ENCODE measurements at regions not wholly inside any gene's neighbourhood (a gene's known extent, or its start where the extent isn't known, plus 50 kb on each side); places are given as distances from the start of the nearest gene placed in this dataset.

- no peak overlapping the region for H4K12ac ChIP-seq (ENCODE audit: low read depth, low read length)
- no peaks in the 10 kb centered on the region for H3K27me3 ChIP-seq (ENCODE audit: insufficient read depth, low read length)
- H3K9me3 ChIP-seq (ENCODE audit: insufficient read depth, low read depth, low read length), result no peaks in the 10 kb centered on the region
- no CpG with 5 or more reads among the region's 6 CpGs for WGBS (ENCODE audit: extremely low coverage, insufficient coverage, insufficient read length)
- no peak overlapping the region for H4K91ac ChIP-seq (ENCODE audit: low read depth, low read length)
- H2BK12ac ChIP-seq (ENCODE audit: low read length), result no peak overlapping the region
- no peak overlapping the region for H3K9ac ChIP-seq (ENCODE audit: low read length)
- no peak overlapping the region for H3K14ac ChIP-seq (ENCODE audit: low read length)
- H2BK120ac ChIP-seq (ENCODE audit: insufficient read depth, low read length, poor library complexity), result no peak overlapping the region
- DNase-seq, result no peak
- H4K8ac ChIP-seq (ENCODE audit: low read depth, low read length), result no peak overlapping the region
- no peaks in the 10 kb centered on the region for H3K4me1 ChIP-seq (ENCODE audit: control insufficient read depth in 1 of 2, insufficient read depth in 2 of 2, low read length in 2 of 2)
- H3K79me2 ChIP-seq (ENCODE audit: control insufficient read depth, insufficient read depth, low read length, poor library complexity), result no peaks in the 10 kb centered on the region
- no peak overlapping the region for H3K23ac ChIP-seq (ENCODE audit: low read length)
- H3K4me2 ChIP-seq (ENCODE audit: low read length), result peak overlapping the region; percentile 38
- no peak overlapping the region for H3K4ac ChIP-seq (ENCODE audit: low read depth, low read length)
- H2AFZ ChIP-seq (ENCODE audit: insufficient read depth, low read length, poor library complexity), result no peak overlapping the region
- H2BK5ac ChIP-seq (ENCODE audit: low read depth, low read length, poor library complexity), result no peak overlapping the region
- H3K27ac ChIP-seq (ENCODE audit: low read depth, low read length), result no peak overlapping the region
- H3K18ac ChIP-seq (ENCODE audit: low read length), result no peak overlapping the region
- H3K36me3 ChIP-seq (ENCODE audit: control insufficient read depth in 1 of 2, insufficient read depth in 2 of 2, low read length in 2 of 2), result no peaks in the 10 kb centered on the region
- no peaks in the 10 kb centered on the region for H3K79me1 ChIP-seq (ENCODE audit: low read length)
- H2AK5ac ChIP-seq (ENCODE audit: low read length), result no peak overlapping the region
- no peak overlapping the region for H3K4me3 ChIP-seq (ENCODE audit: low read depth, low read length)
These were observed 1353.7 kb upstream of the ACO1 start for GRCh38 chr9:31030741-31031202.

- Histone ChIP-seq H3K4me2 (ENCODE audit: low read length) (no peak overlapping the region), H3K4ac (ENCODE audit: low read depth, low read length) (no peak overlapping the region), H3K18ac (ENCODE audit: low read length) (no peak overlapping the region), H3K36me3 (ENCODE audit: control insufficient read depth in 1 of 2, insufficient read depth in 2 of 2, low read length in 2 of 2) (no peaks in the 10 kb centered on the region), H2AFZ (ENCODE audit: insufficient read depth, low read length, poor library complexity) (no peak overlapping the region), H4K91ac (ENCODE audit: low read depth, low read length) (no peak overlapping the region), H4K12ac (ENCODE audit: low read depth, low read length) (no peak overlapping the region), H3K79me1 (ENCODE audit: low read length) (no peaks in the 10 kb centered on the region), H2AK5ac (ENCODE audit: low read length) (no peak overlapping the region), H4K8ac (ENCODE audit: low read depth, low read length) (no peak overlapping the region), H2BK5ac (ENCODE audit: low read depth, low read length, poor library complexity) (no peak overlapping the region), H3K23ac (ENCODE audit: low read length) (no peak overlapping the region), H3K14ac (ENCODE audit: low read length) (no peak overlapping the region), H3K9me3 (ENCODE audit: insufficient read depth, low read depth, low read length) (no peaks in the 10 kb centered on the region), H3K9ac (ENCODE audit: low read length) (no peak overlapping the region), H2BK120ac (ENCODE audit: insufficient read depth, low read length, poor library complexity) (no peak overlapping the region), H3K4me1 (ENCODE audit: control insufficient read depth in 1 of 2, insufficient read depth in 2 of 2, low read length in 2 of 2) (no peaks in the 10 kb centered on the region), H3K27me3 (ENCODE audit: insufficient read depth, low read length) (no peaks in the 10 kb centered on the region), H3K27ac (ENCODE audit: low read depth, low read length) (no peak overlapping the region), H2BK12ac (ENCODE audit: low read length) (no peak overlapping the region), H3K79me2 (ENCODE audit: control insufficient read depth, insufficient read depth, low read length, poor library complexity) (no peaks in the 10 kb centered on the region), H3K4me3 (ENCODE audit: low read depth, low read length) (no peak overlapping the region)
- no CpG with 5 or more reads among the region's 3 CpGs for WGBS (ENCODE audit: extremely low coverage, insufficient coverage, insufficient read length)
- no peak for DNase-seq
These were observed 1352.2 kb upstream of the ACO1 start for GRCh38 chr9:31032206-31032605.

GRCh38 chr9:31034311-31034710 lies 1350.1 kb upstream of the ACO1 start:
- H3K9me3 ChIP-seq (ENCODE audit: insufficient read depth, low read depth, low read length), result no peaks in the 10 kb centered on the region
- H3K4ac ChIP-seq (ENCODE audit: low read depth, low read length), result no peak overlapping the region
- WGBS (ENCODE audit: extremely low coverage, insufficient coverage, insufficient read length), result no CpG with 5 or more reads among the region's 4 CpGs
- no peak overlapping the region for H3K14ac ChIP-seq (ENCODE audit: low read length)
- no peak overlapping the region for H3K27ac ChIP-seq (ENCODE audit: low read depth, low read length)
- H2AK5ac ChIP-seq (ENCODE audit: low read length), result no peak overlapping the region
- no peak overlapping the region for H2BK5ac ChIP-seq (ENCODE audit: low read depth, low read length, poor library complexity)
- H4K8ac ChIP-seq (ENCODE audit: low read depth, low read length), result no peak overlapping the region
- no peak overlapping the region for H3K9ac ChIP-seq (ENCODE audit: low read length)
- no peaks in the 10 kb centered on the region for H3K79me2 ChIP-seq (ENCODE audit: control insufficient read depth, insufficient read depth, low read length, poor library complexity)
- no peak for DNase-seq
- no peak overlapping the region for H3K18ac ChIP-seq (ENCODE audit: low read length)
- H3K79me1 ChIP-seq (ENCODE audit: low read length), result no peaks in the 10 kb centered on the region
- no peak overlapping the region for H2BK12ac ChIP-seq (ENCODE audit: low read length)
- H3K36me3 ChIP-seq (ENCODE audit: control insufficient read depth in 1 of 2, insufficient read depth in 2 of 2, low read length in 2 of 2), result no peaks in the 10 kb centered on the region
- no peak overlapping the region for H2AFZ ChIP-seq (ENCODE audit: insufficient read depth, low read length, poor library complexity)
- H3K23ac ChIP-seq (ENCODE audit: low read length), result no peak overlapping the region
- H3K4me1 ChIP-seq (ENCODE audit: control insufficient read depth in 1 of 2, insufficient read depth in 2 of 2, low read length in 2 of 2), result no peaks in the 10 kb centered on the region
- no peak overlapping the region for H3K4me3 ChIP-seq (ENCODE audit: low read depth, low read length)
- H3K27me3 ChIP-seq (ENCODE audit: insufficient read depth, low read length), result no peaks in the 10 kb centered on the region
- H4K91ac ChIP-seq (ENCODE audit: low read depth, low read length), result no peak overlapping the region
- no peak overlapping the region for H2BK120ac ChIP-seq (ENCODE audit: insufficient read depth, low read length, poor library complexity)
- no peak overlapping the region for H3K4me2 ChIP-seq (ENCODE audit: low read length)
- no peak overlapping the region for H4K12ac ChIP-seq (ENCODE audit: low read depth, low read length)

- H3K23ac ChIP-seq (ENCODE audit: low read length), result no peak overlapping the region
- H2BK5ac ChIP-seq (ENCODE audit: low read depth, low read length, poor library complexity), result no peak overlapping the region
- H2BK12ac ChIP-seq (ENCODE audit: low read length), result no peak overlapping the region
- H3K79me1 ChIP-seq (ENCODE audit: low read length), result no peaks in the 10 kb centered on the region
- H4K12ac ChIP-seq (ENCODE audit: low read depth, low read length), result no peak overlapping the region
- H2AK5ac ChIP-seq (ENCODE audit: low read length), result no peak overlapping the region
- no peaks in the 10 kb centered on the region for H3K36me3 ChIP-seq (ENCODE audit: control insufficient read depth in 1 of 2, insufficient read depth in 2 of 2, low read length in 2 of 2)
- no peaks in the 10 kb centered on the region for H3K79me2 ChIP-seq (ENCODE audit: control insufficient read depth, insufficient read depth, low read length, poor library complexity)
- H3K27me3 ChIP-seq (ENCODE audit: insufficient read depth, low read length), result no peaks in the 10 kb centered on the region
- no peak overlapping the region for H3K14ac ChIP-seq (ENCODE audit: low read length)
- no peak overlapping the region for H3K4me3 ChIP-seq (ENCODE audit: low read depth, low read length)
- H3K27ac ChIP-seq (ENCODE audit: low read depth, low read length), result no peak overlapping the region
- no peak overlapping the region for H4K91ac ChIP-seq (ENCODE audit: low read depth, low read length)
- H3K4me1 ChIP-seq (ENCODE audit: control insufficient read depth in 1 of 2, insufficient read depth in 2 of 2, low read length in 2 of 2), result no peaks in the 10 kb centered on the region
- no peak for DNase-seq
- no peak overlapping the region for H3K4me2 ChIP-seq (ENCODE audit: low read length)
- WGBS (ENCODE audit: extremely low coverage, insufficient coverage, insufficient read length), result no CpG with 5 or more reads among the region's 4 CpGs
- H3K9me3 ChIP-seq (ENCODE audit: insufficient read depth, low read depth, low read length), result no peaks in the 10 kb centered on the region
- no peak overlapping the region for H3K18ac ChIP-seq (ENCODE audit: low read length)
- no peak overlapping the region for H2BK120ac ChIP-seq (ENCODE audit: insufficient read depth, low read length, poor library complexity)
- H3K9ac ChIP-seq (ENCODE audit: low read length), result no peak overlapping the region
- no peak overlapping the region for H2AFZ ChIP-seq (ENCODE audit: insufficient read depth, low read length, poor library complexity)
- no peak overlapping the region for H3K4ac ChIP-seq (ENCODE audit: low read depth, low read length)
- H4K8ac ChIP-seq (ENCODE audit: low read depth, low read length), result no peak overlapping the region
These were observed 1343.9 kb upstream of the ACO1 start for GRCh38 chr9:31040564-31040963.
